ENCODE measurements at regions not wholly inside any gene's neighbourhood (a gene's known extent, or its start where the extent isn't known, plus 50 kb on each side); places are given as distances from the start of the nearest gene placed in this dataset.

DNA sequence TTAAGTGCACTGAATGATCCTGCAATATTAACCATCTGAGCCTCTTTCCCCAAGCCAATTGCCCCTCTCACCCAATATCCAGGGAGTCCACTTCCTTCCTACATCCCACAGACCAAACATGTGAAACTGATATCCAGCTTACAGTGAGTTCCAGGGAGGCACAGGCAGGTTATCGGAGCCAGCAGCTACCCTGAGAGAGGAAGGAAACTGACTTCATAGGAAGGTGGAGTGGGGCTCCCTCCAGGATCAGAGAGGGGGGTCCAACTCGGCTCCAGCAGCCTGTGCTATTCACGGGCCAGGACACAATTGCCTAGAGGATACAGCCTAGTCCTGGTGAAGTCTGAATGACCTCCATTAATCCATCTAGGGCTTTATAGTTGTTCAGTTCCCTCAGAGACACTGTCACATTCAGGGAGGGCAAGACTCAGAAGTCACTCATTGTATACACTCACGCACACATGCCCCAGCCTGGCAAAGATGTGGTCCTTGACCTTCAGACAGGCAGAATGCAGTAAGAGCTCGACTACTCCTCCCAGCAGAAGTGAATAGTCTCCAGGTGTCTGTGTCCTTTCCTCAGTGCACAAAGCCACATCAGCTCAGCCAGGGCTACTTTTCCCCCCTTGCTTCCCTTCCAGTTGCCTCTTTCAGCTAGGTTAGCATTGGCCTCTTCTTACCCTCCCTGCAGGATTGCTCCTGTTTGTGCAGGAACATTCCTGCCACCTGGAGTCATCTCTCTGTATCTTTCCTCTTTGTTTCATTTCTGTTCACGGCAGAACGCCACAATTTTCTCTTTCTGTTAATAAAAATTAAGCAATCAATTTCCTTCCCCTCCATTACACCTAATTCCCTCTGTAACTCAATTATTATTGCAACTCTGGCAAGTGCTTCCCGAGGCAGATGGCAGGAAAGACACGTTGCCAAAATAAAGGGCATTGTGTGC, 501.7 kb downstream of the ARHGEF28 start:
- H3K27me3 ChIP-seq (replicated peaks in 1 of 2; ENCODE audit: control insufficient read depth in 2 of 2, extremely low read depth in 1 of 2, insufficient read depth in 2 of 2, low read length in 1 of 2) = peaks cover 0 to 7% of the 10 kb centered on the region in 2 experiments
- Mint-ChIP-seq H3K27ac (no peak overlapping the region), H3K4me1 (no peaks in the 10 kb centered on the region), H3K9me3 (no peaks in the 10 kb centered on the region), H3K27me3 (peaks cover 7 to 13% of the 10 kb centered on the region in 2 donors), H3K36me3 (no peaks in the 10 kb centered on the region), H3K4me3 (no peak overlapping the region)
- H3K36me3 ChIP-seq (ENCODE audit: control insufficient read depth in 2 of 2, extremely low read depth in 1 of 2, insufficient read depth in 1 of 2, low read length in 1 of 2) = no peaks in the 10 kb centered on the region
- ChIA-PET POLR2A (no interaction called here), CTCF (no interaction called here)
- no peaks in the 10 kb centered on the region for H3K9me3 ChIP-seq
- H3K4me1 ChIP-seq (ENCODE audit: control insufficient read depth in 1 of 2, extremely low read depth in 1 of 2, insufficient read depth in 2 of 2, low read length in 2 of 2) = no peaks in the 10 kb centered on the region
- no peak overlapping the region for H3K4me3 ChIP-seq (ENCODE audit: control insufficient read depth in 1 of 2, extremely low read depth in 1 of 2, low read length in 1 of 2)
- 34% methylated on average over 4 of the region's 9 CpGs for WGBS (ENCODE audit: insufficient coverage)
- ATAC-seq (replicated peaks in 1 of 4) (no peak), DNase-seq (no peak)
- no peak overlapping the region for H3K27ac ChIP-seq (ENCODE audit: low read length)

DNA sequence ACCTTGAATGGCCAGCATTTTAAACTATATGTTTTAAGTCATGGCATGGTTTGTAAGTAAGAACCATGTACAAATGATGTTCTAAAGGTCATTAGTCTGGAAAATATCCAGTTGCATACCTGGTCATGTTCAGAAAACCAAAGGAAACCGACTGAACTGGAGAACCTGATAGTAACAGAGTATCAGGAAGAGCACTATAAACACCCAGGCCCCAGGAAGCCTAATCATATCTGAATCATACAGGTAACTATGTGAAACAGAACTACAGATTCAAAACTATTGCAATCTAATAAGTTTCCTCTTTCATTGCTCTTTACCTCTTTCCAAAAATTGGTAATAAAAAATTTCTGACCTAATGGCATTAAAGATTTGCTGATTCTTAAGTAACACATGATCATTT, 500.3 kb downstream of the ARHGEF28 start:
- ChIA-PET CTCF (no interaction called here), POLR2A (no interaction called here)
- DNase-seq (no peak), ATAC-seq (replicated peaks in 1 of 4) (no peak)
- Histone ChIP-seq H3K4me3 (ENCODE audit: control insufficient read depth in 1 of 2, extremely low read depth in 1 of 2, low read length in 1 of 2) (no peak overlapping the region), H3K36me3 (ENCODE audit: control insufficient read depth in 2 of 2, extremely low read depth in 1 of 2, insufficient read depth in 1 of 2, low read length in 1 of 2) (no peaks in the 10 kb centered on the region), H3K4me1 (ENCODE audit: control insufficient read depth in 1 of 2, extremely low read depth in 1 of 2, insufficient read depth in 2 of 2, low read length in 2 of 2) (no peaks in the 10 kb centered on the region), H3K27me3 (replicated peaks in 1 of 2; ENCODE audit: control insufficient read depth in 2 of 2, extremely low read depth in 1 of 2, insufficient read depth in 2 of 2, low read length in 1 of 2) (peaks cover 0 to 4% of the 10 kb centered on the region in 2 experiments), H3K9me3 (no peaks in the 10 kb centered on the region), H3K27ac (ENCODE audit: low read length) (no peak overlapping the region)
- no peaks in the 10 kb centered on the region for H3K9me3 Mint-ChIP-seq
- no peaks in the 10 kb centered on the region for H3K36me3 Mint-ChIP-seq
- no peak overlapping the region for H3K27ac Mint-ChIP-seq
- 20% methylated on average over 1 of the region's 1 CpG for WGBS (ENCODE audit: insufficient coverage)
- H3K27me3 Mint-ChIP-seq = peaks cover 6 to 10% of the 10 kb centered on the region in 2 donors
- H3K4me1 Mint-ChIP-seq = no peaks in the 10 kb centered on the region
- H3K4me3 Mint-ChIP-seq = no peak overlapping the region

DNA sequence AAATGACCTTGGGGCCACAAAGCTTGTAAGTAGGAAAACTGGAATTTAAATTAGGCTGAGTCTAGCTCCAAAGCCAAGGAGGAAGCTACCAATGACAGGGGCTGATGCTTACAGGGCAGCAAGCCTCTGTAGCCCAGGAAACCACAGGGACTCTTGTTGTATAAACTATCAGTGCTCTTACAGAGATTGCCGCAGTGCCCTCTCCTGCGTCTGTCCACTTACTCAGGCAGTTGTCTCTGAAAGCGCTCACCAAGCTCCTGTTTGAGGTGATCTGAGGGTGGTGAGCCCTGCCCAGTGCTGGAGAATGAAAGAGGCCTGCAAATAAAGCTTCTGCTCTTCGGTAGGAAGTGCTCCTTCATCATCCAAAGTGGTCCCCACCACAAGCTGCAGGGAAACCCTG, 498.8 kb downstream of the ARHGEF28 start:
- Histone ChIP-seq H3K4me3 (ENCODE audit: control insufficient read depth in 1 of 2, extremely low read depth in 1 of 2, low read length in 1 of 2) (no peak overlapping the region), H3K27ac (ENCODE audit: low read length) (no peak overlapping the region), H3K4me1 (ENCODE audit: control insufficient read depth in 1 of 2, extremely low read depth in 1 of 2, insufficient read depth in 2 of 2, low read length in 2 of 2) (no peaks in the 10 kb centered on the region), H3K27me3 (replicated peaks in 1 of 2; ENCODE audit: control insufficient read depth in 2 of 2, extremely low read depth in 1 of 2, insufficient read depth in 2 of 2, low read length in 1 of 2) (peaks cover 0 to 4% of the 10 kb centered on the region in 2 experiments), H3K36me3 (ENCODE audit: control insufficient read depth in 2 of 2, extremely low read depth in 1 of 2, insufficient read depth in 1 of 2, low read length in 1 of 2) (no peaks in the 10 kb centered on the region), H3K9me3 (no peaks in the 10 kb centered on the region)
- Mint-ChIP-seq H3K9me3 (peaks cover 0 to 3% (median 0%) of the 10 kb centered on the region in 3 donors), H3K27me3 (peaks cover under 1 to 1% of the 10 kb centered on the region in 2 donors), H3K36me3 (no peaks in the 10 kb centered on the region), H3K27ac (no peak overlapping the region), H3K4me3 (no peak overlapping the region), H3K4me1 (no peaks in the 10 kb centered on the region)
- ChIA-PET CTCF (interaction anchor here in 1 of 2 donors (0.8 kb wide), 1 partner anchor 10 kb away, joined by 3 read pairs; no protein-coding TSS in a partner anchor), POLR2A (no interaction called here)
- WGBS (ENCODE audit: insufficient coverage) = no CpG with 5 or more reads among the region's 4 CpGs
- DNase-seq (no peak), ATAC-seq (replicated peaks in 1 of 4) (no peak)

DNA sequence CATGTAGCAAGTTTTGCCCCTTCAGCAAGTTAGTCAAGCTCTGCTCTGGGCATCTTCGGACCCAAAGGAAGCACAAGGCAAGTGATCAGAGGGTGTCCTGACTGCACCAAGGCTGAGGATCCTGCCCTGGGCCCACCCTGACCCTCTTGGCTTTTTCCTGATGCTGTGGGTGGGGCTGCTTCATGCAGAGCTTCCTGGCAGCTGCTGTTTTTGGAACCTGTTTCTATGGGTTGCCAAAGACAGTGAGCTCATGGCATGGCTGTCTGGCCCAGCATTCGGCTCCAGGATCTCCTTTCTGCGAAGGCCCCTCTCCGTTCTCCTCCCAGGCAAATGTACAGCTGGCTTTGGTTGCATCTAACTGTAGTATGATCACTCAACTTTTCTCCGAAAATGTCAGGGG, 497.9 kb downstream of the ARHGEF28 start:
- H3K4me1 ChIP-seq (ENCODE audit: control insufficient read depth in 1 of 2, extremely low read depth in 1 of 2, insufficient read depth in 2 of 2, low read length in 2 of 2) = no peaks in the 10 kb centered on the region
- peaks cover 0 to 6% (median 0%) of the 10 kb centered on the region in 3 donors for H3K9me3 Mint-ChIP-seq
- peaks cover 1 to 4% of the 10 kb centered on the region in 2 donors for H3K27me3 Mint-ChIP-seq
- WGBS (ENCODE audit: insufficient coverage) = 89% methylated on average over 5 of the region's 5 CpGs
- H3K4me1 Mint-ChIP-seq = no peaks in the 10 kb centered on the region
- ATAC-seq (replicated peaks in 1 of 4) = no peak
- H3K27me3 ChIP-seq (replicated peaks in 1 of 2; ENCODE audit: control insufficient read depth in 2 of 2, extremely low read depth in 1 of 2, insufficient read depth in 2 of 2, low read length in 1 of 2) = peaks cover 0 to 4% of the 10 kb centered on the region in 2 experiments
- H3K4me3 ChIP-seq (ENCODE audit: control insufficient read depth in 1 of 2, extremely low read depth in 1 of 2, low read length in 1 of 2) = no peak overlapping the region
- ChIA-PET CTCF (no interaction called here), POLR2A (no interaction called here)
- no peak overlapping the region for H3K4me3 Mint-ChIP-seq
- no peaks in the 10 kb centered on the region for H3K36me3 ChIP-seq (ENCODE audit: control insufficient read depth in 2 of 2, extremely low read depth in 1 of 2, insufficient read depth in 1 of 2, low read length in 1 of 2)
- no peak for DNase-seq
- H3K27ac ChIP-seq (ENCODE audit: low read length) = no peak overlapping the region
- H3K36me3 Mint-ChIP-seq = no peaks in the 10 kb centered on the region
- H3K9me3 ChIP-seq = no peaks in the 10 kb centered on the region
- no peak overlapping the region for H3K27ac Mint-ChIP-seq

DNA sequence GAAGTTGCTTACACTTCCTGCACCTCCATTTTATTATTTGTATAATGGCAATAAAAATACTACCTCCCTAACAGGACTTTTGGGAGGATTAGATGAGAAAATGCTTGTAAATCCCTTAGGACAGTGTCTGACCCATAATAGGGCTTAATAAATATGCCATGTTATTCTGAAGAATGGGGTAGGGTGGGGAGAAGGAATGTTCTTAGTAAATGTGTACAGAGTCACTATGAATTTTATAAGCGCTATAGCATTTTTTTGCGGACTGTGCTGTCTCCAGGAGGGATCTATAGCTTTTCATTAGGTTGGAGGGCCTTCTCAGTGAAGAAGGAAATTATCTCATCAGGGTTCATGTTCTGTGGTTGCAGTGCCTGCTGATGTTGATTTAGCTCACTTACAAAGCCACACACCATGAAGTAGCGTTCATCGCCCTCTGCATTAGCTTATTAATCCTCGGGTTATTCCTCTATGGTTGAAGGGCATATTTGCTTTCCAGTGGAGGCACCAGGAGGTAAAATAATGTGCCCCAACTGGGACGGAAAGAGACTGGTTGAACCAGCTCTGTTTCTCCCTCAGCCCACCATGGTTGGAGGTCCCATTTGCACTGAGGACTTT, 497.1 kb downstream of the ARHGEF28 start:
- H3K36me3 Mint-ChIP-seq = no peaks in the 10 kb centered on the region
- no peak overlapping the region for H3K4me3 Mint-ChIP-seq
- H3K9me3 Mint-ChIP-seq = peaks cover 0 to 7% (median 0%) of the 10 kb centered on the region in 3 donors
- Histone ChIP-seq H3K9me3 (no peaks in the 10 kb centered on the region), H3K27ac (ENCODE audit: low read length) (no peak overlapping the region), H3K4me1 (ENCODE audit: control insufficient read depth in 1 of 2, extremely low read depth in 1 of 2, insufficient read depth in 2 of 2, low read length in 2 of 2) (no peaks in the 10 kb centered on the region), H3K4me3 (ENCODE audit: control insufficient read depth in 1 of 2, extremely low read depth in 1 of 2, low read length in 1 of 2) (no peak overlapping the region), H3K36me3 (ENCODE audit: control insufficient read depth in 2 of 2, extremely low read depth in 1 of 2, insufficient read depth in 1 of 2, low read length in 1 of 2) (no peaks in the 10 kb centered on the region), H3K27me3 (replicated peaks in 1 of 2; ENCODE audit: control insufficient read depth in 2 of 2, extremely low read depth in 1 of 2, insufficient read depth in 2 of 2, low read length in 1 of 2) (peaks cover 0 to 4% of the 10 kb centered on the region in 2 experiments)
- peaks cover 0 to 4% of the 10 kb centered on the region in 2 donors for H3K27me3 Mint-ChIP-seq
- CTCF ChIA-PET = no interaction called here
- no peak overlapping the region for H3K27ac Mint-ChIP-seq
- ATAC-seq (replicated peaks in 1 of 4) (no peak), DNase-seq (no peak)
- POLR2A ChIA-PET = no interaction called here
- 69% methylated on average over 2 of the region's 6 CpGs for WGBS (ENCODE audit: insufficient coverage)
- H3K4me1 Mint-ChIP-seq = no peaks in the 10 kb centered on the region

DNA sequence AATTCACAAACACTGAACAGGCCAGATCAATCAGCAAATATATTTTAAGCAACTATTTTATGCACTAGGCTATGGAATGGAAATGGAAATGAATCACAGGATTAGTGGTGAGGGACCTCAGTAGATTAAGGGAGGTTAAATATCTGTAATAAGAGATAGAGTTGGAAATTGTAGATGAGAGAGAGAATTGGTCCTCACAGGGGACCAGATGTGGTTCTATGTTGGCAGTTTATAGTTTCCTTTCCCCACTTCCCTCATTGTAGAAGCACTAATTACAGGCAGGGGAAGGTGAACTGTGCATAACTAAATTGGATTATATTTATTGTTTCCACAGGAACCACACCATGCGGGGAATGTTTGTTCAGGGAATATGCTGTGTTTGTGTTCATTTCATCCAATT, 496.2 kb downstream of the ARHGEF28 start:
- H3K27ac ChIP-seq (ENCODE audit: low read length) = no peak overlapping the region
- no CpG with 5 or more reads among the region's 1 CpG for WGBS (ENCODE audit: insufficient coverage)
- ATAC-seq (replicated peaks in 1 of 4) (no peak), DNase-seq (no peak)
- H3K27me3 ChIP-seq (replicated peaks in 1 of 2; ENCODE audit: control insufficient read depth in 2 of 2, extremely low read depth in 1 of 2, insufficient read depth in 2 of 2, low read length in 1 of 2) = peaks cover 0 to 4% of the 10 kb centered on the region in 2 experiments
- H3K27ac Mint-ChIP-seq = no peak overlapping the region
- POLR2A ChIA-PET = no interaction called here
- H3K4me1 ChIP-seq (ENCODE audit: control insufficient read depth in 1 of 2, extremely low read depth in 1 of 2, insufficient read depth in 2 of 2, low read length in 2 of 2) = no peaks in the 10 kb centered on the region
- no peaks in the 10 kb centered on the region for H3K9me3 ChIP-seq
- H3K9me3 Mint-ChIP-seq = peaks cover 0 to 10% (median 0%) of the 10 kb centered on the region in 3 donors
- H3K4me1 Mint-ChIP-seq = no peaks in the 10 kb centered on the region
- no peak overlapping the region for H3K4me3 Mint-ChIP-seq
- CTCF ChIA-PET = no interaction called here
- H3K36me3 ChIP-seq (ENCODE audit: control insufficient read depth in 2 of 2, extremely low read depth in 1 of 2, insufficient read depth in 1 of 2, low read length in 1 of 2) = no peaks in the 10 kb centered on the region
- no peak overlapping the region for H3K4me3 ChIP-seq (ENCODE audit: control insufficient read depth in 1 of 2, extremely low read depth in 1 of 2, low read length in 1 of 2)
- H3K36me3 Mint-ChIP-seq = no peaks in the 10 kb centered on the region
- H3K27me3 Mint-ChIP-seq = peaks cover 0 to 4% of the 10 kb centered on the region in 2 donors

Measured in T-cell (primary cell).